ENCODE measurements at regions not wholly inside any gene's neighbourhood (a gene's known extent, or its start where the extent isn't known, plus 50 kb on each side); places are given as distances from the start of the nearest gene placed in this dataset.

DNA sequence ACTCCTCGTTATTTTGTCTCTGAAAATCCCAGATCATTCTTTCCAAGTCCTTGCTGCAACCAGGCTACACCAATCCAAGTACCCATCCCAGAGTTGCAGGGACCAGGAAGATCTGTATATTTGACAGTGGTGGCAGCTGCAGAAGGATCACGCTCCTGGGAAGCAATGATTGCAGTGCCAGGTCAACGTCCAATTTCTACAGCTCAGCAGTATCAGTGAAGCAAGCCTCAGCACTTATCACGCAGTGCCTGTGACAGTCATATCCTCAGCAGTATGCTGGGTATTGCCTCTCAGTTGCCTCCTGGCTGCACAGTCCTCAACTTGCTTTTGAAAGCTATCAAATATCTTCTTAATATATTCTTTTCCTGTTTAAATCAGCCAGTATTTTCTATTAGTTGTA lies 66.7 kb downstream of the BARHL2 start:
- no peak for DNase-seq (ENCODE audit: insufficient read length)
- no peak for FAIRE-seq
- TF ChIP-seq POLR2A (IDR thresholded peaks at IDR 0.05; ENCODE audit: low read depth, low read length), result no peak
- TF ChIP-seq TAF1 (IDR thresholded peaks at IDR 0.05; ENCODE audit: borderline replicate concordance, low read depth, low read length), result no peak
- TF ChIP-seq POLR2AphosphoS5 (IDR thresholded peaks at IDR 0.05; ENCODE audit: low read depth, low read length), result no peak

DNA sequence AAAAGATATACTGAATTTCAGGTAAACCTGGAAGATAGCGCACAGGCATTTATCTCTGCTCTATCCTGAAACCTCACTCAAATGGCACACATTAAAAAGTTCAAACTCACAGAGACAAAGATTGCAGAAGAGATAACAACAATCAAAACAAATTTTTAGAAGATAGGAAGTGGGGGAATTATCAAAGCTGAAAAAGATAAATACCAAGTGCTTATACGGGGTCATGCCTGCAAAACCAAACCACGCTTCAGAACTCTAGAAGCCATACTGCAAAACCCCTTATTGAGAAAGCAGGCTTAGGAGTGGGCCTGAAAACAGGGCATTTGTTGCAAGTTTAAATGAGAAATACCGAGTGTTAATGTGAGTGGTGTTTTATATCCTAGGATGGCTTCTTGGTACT lies 76.8 kb downstream of the BARHL2 start:
- FAIRE-seq (no peak), DNase-seq (ENCODE audit: insufficient read length) (no peak)
- no peak for TF ChIP-seq POLR2A (IDR thresholded peaks at IDR 0.05; ENCODE audit: low read depth, low read length)
- TF ChIP-seq POLR2AphosphoS5 (IDR thresholded peaks at IDR 0.05; ENCODE audit: low read depth, low read length), result no peak
- no peak for TF ChIP-seq TAF1 (IDR thresholded peaks at IDR 0.05; ENCODE audit: borderline replicate concordance, low read depth, low read length)

DNA sequence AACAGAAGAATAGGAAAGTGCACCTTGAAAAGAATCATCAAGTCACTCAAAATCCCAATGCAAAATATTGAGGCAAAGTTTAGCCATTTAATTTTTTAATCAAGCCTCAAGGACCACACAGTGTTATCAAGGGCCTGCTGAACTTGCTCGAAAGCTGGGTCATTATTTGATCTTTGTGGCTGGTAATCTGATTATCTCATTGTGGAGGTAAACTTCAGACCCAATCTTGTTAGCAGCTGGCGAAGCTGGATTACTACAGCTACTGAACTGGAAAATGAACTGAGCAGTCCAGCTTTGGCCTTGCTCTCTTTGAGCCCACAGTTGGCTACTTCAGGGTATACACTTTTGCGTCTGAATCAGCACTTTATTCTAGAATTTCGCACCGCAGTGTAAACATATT lies 94.4 kb downstream of the BARHL2 start:
- no peak for FAIRE-seq
- TF ChIP-seq POLR2A (IDR thresholded peaks at IDR 0.05; ENCODE audit: low read depth, low read length) (no peak), TAF1 (IDR thresholded peaks at IDR 0.05; ENCODE audit: borderline replicate concordance, low read depth, low read length) (no peak), POLR2AphosphoS5 (IDR thresholded peaks at IDR 0.05; ENCODE audit: low read depth, low read length) (no peak)
- DNase-seq (ENCODE audit: insufficient read length), result no peak

DNA sequence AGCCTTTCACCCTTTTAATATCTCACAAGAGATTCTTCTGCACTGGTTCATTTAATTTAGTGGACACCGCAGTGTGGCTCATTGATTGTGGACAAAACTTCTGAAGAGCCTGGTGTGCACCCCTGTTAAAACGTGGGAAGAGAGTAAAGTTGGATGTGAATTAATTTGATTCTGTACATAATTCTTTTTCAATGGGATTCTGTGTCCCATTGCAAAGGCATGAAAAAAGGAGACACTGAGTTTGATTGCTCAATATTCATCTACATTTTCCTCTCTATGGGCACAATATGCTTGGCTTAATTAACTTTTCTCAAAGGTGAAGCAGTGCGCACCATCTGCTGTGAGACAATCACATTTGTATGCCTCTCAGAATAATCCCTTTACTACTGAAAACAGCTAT lies 95.1 kb downstream of the BARHL2 start:
- TF ChIP-seq POLR2A (IDR thresholded peaks at IDR 0.05; ENCODE audit: low read depth, low read length) (no peak), POLR2AphosphoS5 (IDR thresholded peaks at IDR 0.05; ENCODE audit: low read depth, low read length) (no peak), TAF1 (IDR thresholded peaks at IDR 0.05; ENCODE audit: borderline replicate concordance, low read depth, low read length) (no peak)
- DNase-seq (ENCODE audit: insufficient read length), result no peak
- FAIRE-seq, result no peak

DNA sequence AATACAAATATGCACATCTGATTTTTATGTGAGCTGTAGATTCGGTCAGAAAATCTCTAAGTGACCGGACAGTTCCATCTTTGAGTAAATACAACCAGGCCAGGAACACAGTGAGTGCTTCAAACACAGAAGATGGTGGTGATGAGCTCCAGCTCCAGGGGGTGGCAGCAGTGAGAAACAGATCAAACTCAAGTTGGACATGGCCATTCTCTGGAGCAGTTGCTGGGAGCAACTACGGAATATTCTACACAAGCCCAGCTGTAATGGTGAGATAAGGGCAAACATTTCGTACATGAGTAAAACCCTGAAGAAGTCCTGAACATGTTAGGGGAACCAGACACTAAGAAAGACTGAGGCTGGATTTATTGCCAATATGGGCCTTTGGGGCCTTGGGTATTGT lies 100.7 kb downstream of the BARHL2 start:
- DNase-seq (ENCODE audit: insufficient read length) (no peak), FAIRE-seq (no peak)
- TF ChIP-seq POLR2A (IDR thresholded peaks at IDR 0.05; ENCODE audit: low read depth, low read length) (no peak), TAF1 (IDR thresholded peaks at IDR 0.05; ENCODE audit: borderline replicate concordance, low read depth, low read length) (no peak), POLR2AphosphoS5 (IDR thresholded peaks at IDR 0.05; ENCODE audit: low read depth, low read length) (no peak)

DNA sequence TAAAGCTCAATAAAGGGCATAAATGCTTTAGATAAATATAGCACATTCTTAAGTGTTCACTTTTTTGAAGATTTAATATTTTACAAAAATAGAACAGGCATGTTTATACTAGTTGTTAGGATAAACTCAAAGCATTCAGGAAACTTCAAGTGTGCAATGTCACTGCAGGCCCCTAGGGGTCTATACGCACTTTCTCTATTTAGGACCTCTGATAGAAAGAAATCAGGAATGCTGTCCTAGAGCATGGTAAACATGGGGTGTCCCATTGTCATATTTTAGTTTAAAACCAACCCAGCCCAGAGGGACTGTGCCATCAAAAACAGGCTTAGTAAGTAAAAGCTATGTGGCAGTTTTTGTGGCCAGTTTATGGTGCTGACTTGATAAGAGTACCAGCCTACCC lies 102.2 kb downstream of the BARHL2 start:
- DNase-seq (ENCODE audit: insufficient read length), result no peak
- no peak for TF ChIP-seq POLR2AphosphoS5 (IDR thresholded peaks at IDR 0.05; ENCODE audit: low read depth, low read length)
- no peak for TF ChIP-seq POLR2A (IDR thresholded peaks at IDR 0.05; ENCODE audit: low read depth, low read length)
- no peak for TF ChIP-seq TAF1 (IDR thresholded peaks at IDR 0.05; ENCODE audit: borderline replicate concordance, low read depth, low read length)
- no peak for FAIRE-seq

DNA sequence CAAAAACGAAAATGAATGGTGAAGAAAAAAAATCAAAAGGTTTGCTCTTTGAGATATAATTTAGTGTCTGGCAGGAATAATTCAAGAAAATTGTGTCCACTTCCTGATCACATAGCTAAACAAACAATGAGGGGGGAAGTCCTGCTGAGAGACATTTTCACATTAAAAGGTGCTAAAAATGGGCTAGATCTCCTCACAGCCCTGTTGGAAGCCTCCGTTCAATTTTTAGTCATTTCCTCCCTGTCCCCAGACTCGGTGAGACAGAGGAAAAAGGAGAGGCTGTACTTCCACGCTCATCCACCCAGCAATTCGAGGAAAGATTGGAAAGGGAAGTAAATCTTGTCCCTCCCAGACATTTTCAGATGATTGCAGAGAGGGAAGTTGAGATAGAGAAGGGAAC lies 103.7 kb downstream of the BARHL2 start:
- no peak for DNase-seq (ENCODE audit: insufficient read length)
- TF ChIP-seq POLR2AphosphoS5 (IDR thresholded peaks at IDR 0.05; ENCODE audit: low read depth, low read length) (no peak), POLR2A (IDR thresholded peaks at IDR 0.05; ENCODE audit: low read depth, low read length) (no peak), TAF1 (IDR thresholded peaks at IDR 0.05; ENCODE audit: borderline replicate concordance, low read depth, low read length) (no peak)
- FAIRE-seq, result no peak

DNA sequence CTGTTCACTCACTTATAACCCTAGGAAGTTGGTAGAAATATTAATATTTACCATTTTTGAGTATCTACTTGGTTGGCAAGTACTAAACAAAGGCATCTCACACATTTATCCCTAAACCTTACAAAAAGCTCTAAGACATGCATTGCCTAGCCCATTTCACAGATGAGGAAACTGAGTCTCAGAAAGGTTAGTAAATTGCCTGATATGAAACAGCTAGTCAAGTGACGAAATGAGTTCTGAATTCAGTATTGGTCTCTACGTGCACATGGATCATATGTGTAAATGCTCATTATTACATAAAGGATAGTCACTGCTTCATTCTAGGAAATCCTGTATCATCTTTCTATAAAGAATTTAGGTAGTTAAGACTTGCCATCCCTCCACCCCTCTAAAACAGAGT lies 105.1 kb downstream of the BARHL2 start:
- no peak for FAIRE-seq
- TF ChIP-seq TAF1 (IDR thresholded peaks at IDR 0.05; ENCODE audit: borderline replicate concordance, low read depth, low read length), result no peak
- TF ChIP-seq POLR2A (IDR thresholded peaks at IDR 0.05; ENCODE audit: low read depth, low read length), result no peak
- no peak for TF ChIP-seq POLR2AphosphoS5 (IDR thresholded peaks at IDR 0.05; ENCODE audit: low read depth, low read length)

DNA sequence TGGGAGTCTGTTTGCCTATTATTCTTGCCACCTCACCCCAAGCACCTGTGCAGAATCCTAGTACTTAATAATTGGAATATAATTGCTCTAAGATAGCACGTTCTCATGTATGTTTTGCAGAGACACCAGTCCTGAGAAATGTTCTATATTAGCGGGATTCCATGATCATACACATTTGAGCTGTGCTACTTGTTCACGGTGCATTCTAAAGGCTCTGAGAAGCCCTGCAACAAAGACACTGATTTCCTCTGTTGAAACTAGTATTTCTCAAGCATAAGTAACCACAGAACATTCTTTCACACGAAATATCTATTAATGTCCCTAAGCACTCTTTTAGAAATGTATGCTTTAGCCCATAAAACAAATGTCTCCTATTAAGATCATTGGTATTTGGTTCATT lies 109.4 kb downstream of the BARHL2 start:
- DNase-seq (ENCODE audit: insufficient read length), result no peak
- TF ChIP-seq POLR2AphosphoS5 (IDR thresholded peaks at IDR 0.05; ENCODE audit: low read depth, low read length) (no peak), POLR2A (IDR thresholded peaks at IDR 0.05; ENCODE audit: low read depth, low read length) (no peak), TAF1 (IDR thresholded peaks at IDR 0.05; ENCODE audit: borderline replicate concordance, low read depth, low read length) (no peak)
- no peak for FAIRE-seq

More for the DNA sequence above, 105.1 kb downstream of the BARHL2 start:
- no peak for DNase-seq (ENCODE audit: insufficient read length)

DNA sequence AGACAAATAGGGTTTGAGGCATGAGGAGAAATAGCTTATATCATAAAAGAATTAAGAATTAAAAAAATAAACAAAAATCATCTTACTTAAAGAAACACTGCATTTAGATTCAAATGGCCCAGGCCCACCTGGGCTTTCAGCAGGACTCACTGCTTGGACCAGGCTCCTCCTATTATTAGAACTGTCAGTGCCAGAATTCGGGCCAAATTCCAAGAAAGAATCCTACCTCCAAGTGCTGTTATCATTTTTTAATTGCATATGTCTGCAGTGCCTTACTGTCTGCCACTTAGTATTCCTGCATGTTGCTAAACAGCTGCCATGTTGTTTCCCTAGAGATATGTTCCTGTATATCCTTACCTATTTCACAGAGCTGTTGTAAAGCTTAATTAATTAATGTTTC lies 112.0 kb downstream of the BARHL2 start:
- no peak for FAIRE-seq
- TF ChIP-seq TAF1 (IDR thresholded peaks at IDR 0.05; ENCODE audit: borderline replicate concordance, low read depth, low read length), result no peak
- TF ChIP-seq POLR2AphosphoS5 (IDR thresholded peaks at IDR 0.05; ENCODE audit: low read depth, low read length), result no peak
- no peak for TF ChIP-seq POLR2A (IDR thresholded peaks at IDR 0.05; ENCODE audit: low read depth, low read length)
- no peak for DNase-seq (ENCODE audit: insufficient read length)

DNA sequence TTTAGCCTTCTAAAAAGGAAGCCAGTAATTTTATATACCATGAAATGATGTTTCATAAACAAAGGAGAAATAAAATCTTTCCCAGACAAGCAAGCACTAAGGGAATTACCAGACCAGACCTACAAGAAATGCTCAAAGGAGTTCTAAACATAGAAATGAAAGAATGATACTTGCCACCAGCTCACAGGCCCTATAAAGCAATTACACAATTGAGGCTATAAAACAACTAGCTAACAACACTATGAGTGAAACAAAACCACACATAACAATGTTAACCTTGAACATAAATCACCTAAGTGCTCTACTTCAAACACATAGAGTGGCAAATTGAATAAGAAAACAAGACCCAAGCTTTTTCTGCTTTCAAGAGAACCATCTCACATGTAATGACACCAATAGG lies 123.8 kb downstream of the BARHL2 start:
- FAIRE-seq, result no peak
- DNase-seq (ENCODE audit: insufficient read length), result no peak
- no peak for TF ChIP-seq POLR2A (IDR thresholded peaks at IDR 0.05; ENCODE audit: low read depth, low read length)

DNA sequence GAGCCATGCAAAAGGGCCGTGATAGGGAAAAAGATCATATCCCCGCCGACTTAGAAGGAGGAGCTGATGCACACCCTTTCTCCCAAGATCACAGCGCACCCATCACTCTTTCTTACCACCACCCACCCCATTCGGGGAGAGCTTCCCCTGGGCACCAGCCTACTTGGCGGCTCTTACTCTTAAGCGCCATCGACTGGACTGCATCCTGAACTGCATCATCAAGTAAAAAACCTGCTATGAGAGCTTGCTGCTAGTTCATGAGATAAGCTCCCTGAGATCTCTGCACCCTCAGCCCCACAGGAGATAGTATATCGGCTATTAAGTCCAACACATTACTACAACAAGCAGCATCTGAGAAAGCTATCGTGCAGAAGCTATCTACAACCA lies 125.1 kb downstream of the BARHL2 start:
- no peak for DNase-seq (ENCODE audit: insufficient read length)
- TF ChIP-seq POLR2A (IDR thresholded peaks at IDR 0.05; ENCODE audit: low read depth, low read length) (no peak), TAF1 (IDR thresholded peaks at IDR 0.05; ENCODE audit: borderline replicate concordance, low read depth, low read length) (no peak), POLR2AphosphoS5 (IDR thresholded peaks at IDR 0.05; ENCODE audit: low read depth, low read length) (no peak)
- FAIRE-seq, result no peak

DNA sequence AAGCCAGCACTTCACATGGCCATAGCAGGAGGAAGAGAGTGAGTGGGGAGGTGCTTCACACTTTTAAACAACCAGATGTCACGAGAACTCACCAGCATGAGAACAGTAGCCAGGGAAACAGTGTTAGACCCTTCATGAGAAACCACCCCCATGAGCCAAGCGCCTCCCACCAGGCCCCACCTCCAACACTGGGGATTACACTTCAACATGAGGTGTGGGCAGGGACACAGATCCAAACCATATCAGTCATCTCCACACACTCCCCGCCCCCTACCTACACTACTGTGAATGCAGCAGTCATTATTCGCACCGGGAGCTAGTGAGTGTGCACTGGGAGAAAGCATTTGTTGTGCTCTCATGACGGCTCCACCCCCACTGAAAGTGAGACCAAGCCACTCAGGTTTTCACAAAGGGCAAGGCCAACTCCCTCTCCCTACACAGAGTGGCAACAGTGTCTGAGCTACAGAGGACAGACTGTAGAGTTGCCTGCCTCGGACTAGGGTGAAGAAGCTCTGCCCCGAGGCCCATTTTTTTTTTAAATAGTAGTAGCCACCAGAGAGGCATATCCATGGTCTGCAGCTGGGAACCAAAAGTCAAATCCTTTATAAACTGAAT lies 125.6 kb downstream of the BARHL2 start:
- DNase-seq (ENCODE audit: insufficient read length) (no peak), FAIRE-seq (no peak)
- TF ChIP-seq POLR2A (IDR thresholded peaks at IDR 0.05; ENCODE audit: low read depth, low read length) (no peak), POLR2AphosphoS5 (IDR thresholded peaks at IDR 0.05; ENCODE audit: low read depth, low read length) (no peak), TAF1 (IDR thresholded peaks at IDR 0.05; ENCODE audit: borderline replicate concordance, low read depth, low read length) (no peak)

All from GM12892 (cell line).